ENCODE measurements at regions not wholly inside any gene's neighbourhood (a gene's known extent, or its start where the extent isn't known, plus 50 kb on each side); places are given as distances from the start of the nearest gene placed in this dataset.

DNA sequence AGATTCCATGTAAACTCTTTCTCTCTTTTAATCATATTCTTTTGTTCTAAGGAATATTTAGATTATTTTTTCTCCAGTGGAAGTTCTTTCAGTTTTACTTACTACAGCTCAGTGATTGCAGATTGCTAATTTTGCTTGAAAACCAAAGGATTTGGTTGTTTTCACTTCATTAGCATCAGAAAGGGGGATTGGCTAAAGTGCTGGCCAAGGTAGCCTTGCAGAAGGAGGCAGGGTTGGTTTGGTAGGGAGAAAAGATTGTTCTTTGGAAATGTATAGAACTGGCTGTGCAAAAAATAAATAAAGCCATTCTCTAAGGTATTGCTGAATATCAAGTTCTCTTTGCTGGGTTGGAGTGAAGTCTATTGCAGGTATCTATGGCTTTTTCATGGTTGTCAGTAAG lies 92.6 kb downstream of the FAT3 start:
- 0 out of 2 replicates have a peak overlapping the region, but pooled peaks have one; percentile 21 for H2BK5ac ChIP-seq (ENCODE audit: low read depth, low read length)
- H2BK15ac ChIP-seq (ENCODE audit: low read length), result no peak overlapping the region
- no peak overlapping the region for H2BK20ac ChIP-seq (ENCODE audit: low read length)
- H3K4me3 ChIP-seq (ENCODE audit: extremely low read depth in 1 of 4, insufficient read depth in 2 of 4, low read depth in 3 of 4, low read length in 4 of 4), result peak overlapping the region in 1 of 4 experiments; percentile 4; a peak in 1 of 8 replicates
- peak overlapping the region; percentile 18 to 31 for H3K4me2 ChIP-seq (ENCODE audit: insufficient read depth in 1 of 2, low read depth in 2 of 2, low read length in 2 of 2)
- H3K14ac ChIP-seq (ENCODE audit: insufficient read length), result no peak overlapping the region
- DNase-seq (ENCODE audit: low read depth in 1 of 2, low spot score in 2 of 2), result no peak
- H3K56ac ChIP-seq (replicated peaks; ENCODE audit: insufficient read length, low read depth, low read length), result no peak overlapping the region
- TF ChIP-seq POU5F1 (IDR thresholded peaks at IDR 0.05; ENCODE audit: low read depth, low read length), result 0 out of 2 replicates have a peak, but pooled peaks have one; percentile 49
- no peak for TF ChIP-seq RNF2 (IDR thresholded peaks at IDR 0.05; ENCODE audit: borderline replicate concordance, low read depth, low read length, missing control alignments, poor library complexity, severe bottlenecking)
- H3K4me1 ChIP-seq (replicated peaks in 1 of 4; ENCODE audit: control insufficient read depth in 3 of 4, insufficient read depth in 4 of 4, low read length in 3 of 4), result peaks cover 0 to 41% (median 25%) of the 10 kb centered on the region in 4 experiments
- CTCF ChIA-PET (ENCODE audit: partially characterized antibody), result interaction anchor here (0.7 to 2.1 kb wide), 4 partner anchors 16 to 32 kb away, joined by 3 to 7 read pairs (median 4); no protein-coding TSS in a partner anchor
- no peak overlapping the region for H2AK5ac ChIP-seq (ENCODE audit: low read depth, low read length)
- POLR2A ChIA-PET (ENCODE audit: partially characterized antibody), result interaction anchor here (0.6 to 1.5 kb wide), 3 partner anchors 9 to 512 kb away, joined by 3 to 5 read pairs (median 4); no protein-coding TSS in a partner anchor
- no peaks in the 10 kb centered on the region; the same call in 1 of the 2 replicates for H3K79me1 ChIP-seq (ENCODE audit: low read depth, low read length)
- no peaks in the 10 kb centered on the region for H4K20me1 ChIP-seq (replicated peaks in 1 of 2; ENCODE audit: control insufficient read depth in 1 of 2, insufficient read depth in 2 of 2, low read length in 2 of 2)
- H3K18ac ChIP-seq (ENCODE audit: extremely low read depth, low read length), result no peak overlapping the region; the same call in 1 of the 2 replicates
- no peaks in the 10 kb centered on the region for H3K9me3 ChIP-seq (ENCODE audit: insufficient read depth in 2 of 2, low read depth in 1 of 2, low read length in 1 of 2)
- no peak overlapping the region for H4K8ac ChIP-seq (ENCODE audit: extremely low read depth, insufficient read depth, low read length)
- no peaks in the 10 kb centered on the region for H3K27me3 ChIP-seq (replicated peaks in 1 of 4; ENCODE audit: control insufficient read depth in 3 of 4, extremely low read depth in 1 of 4, insufficient read depth in 3 of 4, low read length in 3 of 4)
- FAIRE-seq, result peak; percentile 89
- no peaks in the 10 kb centered on the region for H3K36me3 ChIP-seq (ENCODE audit: control insufficient read depth in 2 of 4, insufficient read depth in 4 of 4, low read length in 3 of 4)
- no peaks in the 10 kb centered on the region for H3K23me2 ChIP-seq (ENCODE audit: low read depth, low read length)
- no peak overlapping the region for H3K27ac ChIP-seq (ENCODE audit: low read depth, low read length)
- H2AFZ ChIP-seq (ENCODE audit: low read length), result no peak overlapping the region
- H2BK120ac ChIP-seq (replicated peaks; ENCODE audit: low read depth, low read length), result no peak overlapping the region
- no peak overlapping the region for H2BK12ac ChIP-seq (ENCODE audit: low read depth, low read length)
- no peak overlapping the region for H4K91ac ChIP-seq (replicated peaks; ENCODE audit: insufficient read length, low read length)
- H3K23ac ChIP-seq (ENCODE audit: insufficient read length), result no peak overlapping the region
- H3K9ac ChIP-seq (replicated peaks in 1 of 4; ENCODE audit: extremely low read depth in 1 of 4, low read depth in 3 of 4, low read length in 3 of 4), result no peak overlapping the region
- H3K79me2 ChIP-seq (ENCODE audit: control insufficient read depth in 1 of 2, insufficient read depth in 2 of 2, low read length in 2 of 2), result peaks cover 0 to 27% of the 10 kb centered on the region in 2 experiments; a peak in 3 of 4 replicates
- H4K5ac ChIP-seq (ENCODE audit: insufficient read length, low read depth, low read length), result peak overlapping the region; percentile 65
- H3K4ac ChIP-seq (replicated peaks; ENCODE audit: insufficient read length, low read depth, low read length), result no peak overlapping the region
